ENCODE measurements at regions not wholly inside any gene's neighbourhood (a gene's known extent, or its start where the extent isn't known, plus 50 kb on each side); places are given as distances from the start of the nearest gene placed in this dataset.
A peak's percentile ranks its signal among the peaks of the same experiment; 100 is the strongest.

- no peak overlapping the region for H3K27ac ChIP-seq (ENCODE audit: control insufficient read depth, insufficient read depth)
- no peak for FAIRE-seq
- H3K9ac ChIP-seq (ENCODE audit: control insufficient read depth, insufficient read depth, low read length), result no peak overlapping the region
- ChIA-PET RAD21 (ENCODE audit: unreplicated experiment) (no interaction called here), CTCF (no interaction called here), SMC1A (ENCODE audit: uncharacterized antibody, unreplicated experiment) (interaction anchor here (1.1 kb wide), 1 partner anchor 10 kb away, joined by 3 read pairs; no protein-coding TSS in a partner anchor), POLR2A (no interaction called here)
- H4K20me1 ChIP-seq (ENCODE audit: control insufficient read depth, insufficient read depth), result no peaks in the 10 kb centered on the region
- in situ Hi-C loops (cut with MboI) (no loop called here), intact Hi-C loops (cut with micrococcal nuclease; ENCODE audit: unreplicated experiment) (no loop called here)
- no peak for DNase-seq (ENCODE audit: low read depth, low spot score)
- H3K4me3 ChIP-seq, result no peak overlapping the region
- H3K4me2 ChIP-seq (ENCODE audit: control insufficient read depth, insufficient read depth), result no peak overlapping the region
- peaks cover 0 to 1% of the 10 kb centered on the region in 2 experiments; a peak in 1 of 4 replicates for H3K27me3 ChIP-seq (replicated peaks in 1 of 2; ENCODE audit: control insufficient read depth in 2 of 2, insufficient read depth in 2 of 2, low read length in 1 of 2)
- WGBS (ENCODE audit: insufficient coverage, insufficient replicate concordance, low lambda C conversion rate, missing lambda C conversion rate), result 2% methylated on average over 3 of the region's 3 CpGs
- H3K4me1 ChIP-seq (ENCODE audit: control insufficient read depth, insufficient read depth, low read length), result peaks cover 5% of the 10 kb centered on the region; the same call in 1 of the 2 replicates
- H2AFZ ChIP-seq (ENCODE audit: control insufficient read depth, low read depth, low read length), result no peak overlapping the region
- no peaks in the 10 kb centered on the region for H3K9me3 ChIP-seq (replicated peaks; ENCODE audit: control insufficient read depth, insufficient read depth, low read length)
- peak; percentile 34 for ATAC-seq
- no peaks in the 10 kb centered on the region for H3K79me2 ChIP-seq (ENCODE audit: control insufficient read depth, insufficient read depth, low read length)
- no TSS peak for BruUV-seq (replicated peaks)
- no peaks in the 10 kb centered on the region for H3K36me3 ChIP-seq (ENCODE audit: control insufficient read depth in 2 of 2, insufficient read depth in 2 of 2, low read length in 1 of 2)
- no peak for TF ChIP-seq ZNF592 (IDR thresholded peaks at IDR 0.05)
- no peak for TF ChIP-seq PRDM15 (CRISPR knock-in tag; IDR thresholded peaks at IDR 0.05)
- TF ChIP-seq ESRRA (IDR thresholded peaks at IDR 0.05; ENCODE audit: low read length), result no peak
- no peak for TF ChIP-seq SMC3 (IDR thresholded peaks at IDR 0.05; ENCODE audit: borderline replicate concordance, low read length)
- no peak for TF ChIP-seq ZBTB11 (CRISPR knock-in tag; IDR thresholded peaks at IDR 0.05)
- no peak for TF ChIP-seq SMARCA5 (IDR thresholded peaks at IDR 0.05)
- no peak for TF ChIP-seq NRF1 (conservative IDR thresholded peaks at IDR 0.05; ENCODE audit: low read depth, low read length)
- TF ChIP-seq TARDBP (IDR thresholded peaks at IDR 0.05; ENCODE audit: borderline replicate concordance), result no peak
- TF ChIP-seq TBL1XR1 (IDR thresholded peaks at IDR 0.05; ENCODE audit: low read depth, low read length), result no peak
- TF ChIP-seq SIN3A (IDR thresholded peaks at IDR 0.05; ENCODE audit: low read depth, low read length), result no peak
- TF ChIP-seq HDAC6 (IDR thresholded peaks at IDR 0.05; ENCODE audit: unreplicated experiment), result no peak
- TF ChIP-seq POLR2A (IDR thresholded peaks at IDR 0.05; ENCODE audit: low read depth, low read length), result no peak
- TF ChIP-seq POU2F2 (IDR thresholded peaks at IDR 0.05; ENCODE audit: borderline replicate concordance, low read depth, low read length), result no peak
- no peak for TF ChIP-seq DPF2 (IDR thresholded peaks at IDR 0.05)
Observed at GRCh38 chr3:186411994-186412393, 50.0 kb upstream of the DGKG start.
